ENCODE measurements at regions not wholly inside any gene's neighbourhood (a gene's known extent, or its start where the extent isn't known, plus 50 kb on each side); places are given as distances from the start of the nearest gene placed in this dataset.
"Not testable (repeated sequence)": the region's sequence is repeated elsewhere in the genome, so short reads cannot be mapped to it uniquely, and the experiment has no call there.

GRCh38 chrX:56618323-56618722, 54.9 kb downstream of the UBQLN2 start:
- Mint-ChIP-seq H3K36me3 (ENCODE audit: low read depth) (peaks cover 5% of the 10 kb centered on the region), H3K27ac (no peak overlapping the region), H3K9me3 (ENCODE audit: low read depth) (peaks cover 14% of the 10 kb centered on the region), H3K4me1 (no peaks in the 10 kb centered on the region), H3K4me3 (no peak overlapping the region), H3K27me3 (no peaks in the 10 kb centered on the region)
- ChIA-PET POLR2A (no interaction called here), CTCF (interaction anchor here (0.5 kb wide), 1 partner anchor 126 kb away, joined by 3 read pairs; no protein-coding TSS in a partner anchor)
- intact Hi-C loops (cut with DNase I, micrococcal nuclease), result no loop called here
- no peak for DNase-seq
- no peak for ATAC-seq

- Mint-ChIP-seq H3K27ac (no peak overlapping the region), H3K36me3 (ENCODE audit: low read depth) (peaks cover 5% of the 10 kb centered on the region), H3K4me3 (no peak overlapping the region), H3K4me1 (no peaks in the 10 kb centered on the region), H3K27me3 (no peaks in the 10 kb centered on the region), H3K9me3 (ENCODE audit: low read depth) (peaks cover 25% of the 10 kb centered on the region)
- ChIA-PET POLR2A (no interaction called here), CTCF (no interaction called here)
- DNase-seq (no peak), ATAC-seq (no peak)
- intact Hi-C loops (cut with DNase I, micrococcal nuclease), result loop anchor here in 1 of 2 experiments (10.0 kb wide), 1 partner anchor 61 kb away; no protein-coding TSS in a partner anchor
These were observed 59.9 kb downstream of the UBQLN2 start for GRCh38 chrX:56623316-56623715.

DNA sequence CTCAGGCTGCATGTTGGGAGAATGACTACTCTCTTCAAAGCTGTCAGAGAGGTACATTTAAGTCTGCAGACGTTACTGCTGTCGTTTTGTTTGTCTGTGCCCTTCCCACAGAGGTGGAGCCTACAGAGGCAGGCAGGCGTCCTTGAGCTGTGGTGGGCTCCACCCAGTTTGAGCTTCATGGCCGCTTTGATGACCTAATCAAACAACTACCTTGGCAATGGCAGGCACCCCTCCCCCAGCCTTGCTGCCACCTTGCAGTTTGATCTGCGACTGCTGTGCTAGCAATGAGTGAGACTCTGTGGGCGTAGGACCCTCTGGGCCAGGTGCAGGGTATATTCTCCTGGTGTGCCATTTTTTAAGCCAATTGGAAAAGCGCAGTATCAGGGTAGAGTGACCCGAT, 71.6 kb downstream of the UBQLN2 start:
- POLR2A ChIA-PET; CTCF ChIA-PET; ATAC-seq; H3K27me3 Mint-ChIP-seq; DNase-seq; H3K4me3 Mint-ChIP-seq; intact Hi-C loops (cut with DNase I, micrococcal nuclease); H3K9me3 Mint-ChIP-seq (ENCODE audit: low read depth); H3K36me3 Mint-ChIP-seq (ENCODE audit: low read depth); H3K4me1 Mint-ChIP-seq; H3K27ac Mint-ChIP-seq: not testable (repeated sequence)

DNA sequence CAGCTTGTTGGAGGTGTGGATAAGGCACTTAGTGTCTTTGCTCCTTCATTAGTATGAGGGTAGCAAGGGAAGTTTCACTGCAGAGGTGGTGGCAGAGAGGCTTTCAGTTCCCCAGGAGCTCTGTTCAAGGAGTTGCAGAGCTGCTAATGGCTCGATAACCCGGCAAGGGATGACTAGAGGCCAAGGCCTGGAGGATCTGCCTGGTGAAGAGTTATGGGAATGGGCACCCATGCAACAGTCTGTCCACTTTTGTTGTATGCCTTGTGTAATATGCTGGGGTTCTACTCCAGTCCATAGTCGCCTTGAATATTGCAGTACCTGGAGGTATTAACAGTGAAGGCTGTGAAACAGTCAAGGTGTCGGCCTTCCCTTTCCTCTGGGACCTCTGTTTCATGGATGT, 67.8 kb upstream of the NBDY start:
- no peak overlapping the region for H3K4me3 Mint-ChIP-seq
- ATAC-seq (no peak), DNase-seq (no peak)
- ChIA-PET POLR2A (no interaction called here), CTCF (interaction anchor here (0.6 kb wide), 1 partner anchor 66 kb away, joined by 3 read pairs; no protein-coding TSS in a partner anchor)
- no peaks in the 10 kb centered on the region for H3K27me3 Mint-ChIP-seq
- intact Hi-C loops (cut with DNase I, micrococcal nuclease), result no loop called here
- H3K4me1 Mint-ChIP-seq, result no peaks in the 10 kb centered on the region
- no peak overlapping the region for H3K27ac Mint-ChIP-seq
- H3K9me3 Mint-ChIP-seq (ENCODE audit: low read depth), result peaks cover 7% of the 10 kb centered on the region
- peaks cover 8% of the 10 kb centered on the region for H3K36me3 Mint-ChIP-seq (ENCODE audit: low read depth)
